ENCODE measurements at regions not wholly inside any gene's neighbourhood (a gene's known extent, or its start where the extent isn't known, plus 50 kb on each side); places are given as distances from the start of the nearest gene placed in this dataset.

DNA sequence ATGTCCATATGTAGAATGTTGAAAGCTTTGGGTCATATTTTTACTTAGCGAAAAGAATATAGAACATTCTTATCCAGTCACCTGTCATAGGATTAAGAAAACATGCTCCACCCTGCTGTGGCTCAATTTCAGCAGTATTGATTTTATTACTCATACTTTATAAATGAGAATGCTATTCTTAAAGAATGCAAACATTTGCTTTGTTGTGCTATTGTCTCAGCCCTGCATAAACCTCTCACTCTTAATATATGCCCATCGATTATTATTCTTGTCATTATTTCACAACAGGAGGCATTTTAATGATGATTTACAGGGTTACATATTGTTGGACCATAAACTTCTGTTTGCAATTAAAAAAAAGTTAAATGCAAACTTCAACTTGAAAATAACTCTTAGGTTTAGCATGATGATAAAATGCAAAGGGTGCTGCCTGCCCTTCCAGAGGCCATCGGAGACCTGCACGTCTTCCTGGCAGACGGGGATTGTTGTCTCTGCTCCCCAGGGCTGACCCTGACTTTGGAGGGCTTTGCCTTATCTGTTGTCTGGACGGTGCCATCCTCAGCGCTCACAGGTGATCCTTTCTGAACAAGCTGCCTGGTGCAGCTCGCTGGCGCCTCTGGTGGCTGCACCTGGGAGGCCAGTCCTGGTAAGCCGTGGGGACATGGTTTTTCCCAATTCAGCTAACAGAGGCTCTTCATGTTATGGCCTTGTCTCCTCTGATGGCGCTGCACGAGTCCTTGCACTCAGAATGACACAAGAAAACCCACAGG, 50.0 kb upstream of the SHH start:
- Histone ChIP-seq H3K9me3 (no peaks in the 10 kb centered on the region), H3K4me3 (no peak overlapping the region), H3K27me3 (peaks cover 0 to 9% of the 10 kb centered on the region in 2 donors), H3K36me3 (no peaks in the 10 kb centered on the region), H3K27ac (no peak overlapping the region), H3K4me1 (peaks cover 3 to 4% of the 10 kb centered on the region in 2 donors)
- TF ChIP-seq, protein P1, sequence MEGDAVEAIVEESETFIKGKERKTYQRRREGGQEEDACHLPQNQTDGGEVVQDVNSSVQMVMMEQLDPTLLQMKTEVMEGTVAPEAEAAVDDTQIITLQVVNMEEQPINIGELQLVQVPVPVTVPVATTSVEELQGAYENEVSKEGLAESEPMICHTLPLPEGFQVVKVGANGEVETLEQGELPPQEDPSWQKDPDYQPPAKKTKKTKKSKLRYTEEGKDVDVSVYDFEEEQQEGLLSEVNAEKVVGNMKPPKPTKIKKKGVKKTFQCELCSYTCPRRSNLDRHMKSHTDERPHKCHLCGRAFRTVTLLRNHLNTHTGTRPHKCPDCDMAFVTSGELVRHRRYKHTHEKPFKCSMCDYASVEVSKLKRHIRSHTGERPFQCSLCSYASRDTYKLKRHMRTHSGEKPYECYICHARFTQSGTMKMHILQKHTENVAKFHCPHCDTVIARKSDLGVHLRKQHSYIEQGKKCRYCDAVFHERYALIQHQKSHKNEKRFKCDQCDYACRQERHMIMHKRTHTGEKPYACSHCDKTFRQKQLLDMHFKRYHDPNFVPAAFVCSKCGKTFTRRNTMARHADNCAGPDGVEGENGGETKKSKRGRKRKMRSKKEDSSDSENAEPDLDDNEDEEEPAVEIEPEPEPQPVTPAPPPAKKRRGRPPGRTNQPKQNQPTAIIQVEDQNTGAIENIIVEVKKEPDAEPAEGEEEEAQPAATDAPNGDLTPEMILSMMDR (IDR thresholded peaks at IDR 0.05) = no peak
- ATAC-seq (no peak), DNase-seq (peak in 1 of 4 donors; percentile 40)
- intact Hi-C loops (cut with DNase I) = no loop called here

All from left lung (tissue), 4 donors.